Activated CD8-positive, alpha-beta T cell treated with anti-CD3 and anti-CD28 coated beads for 36 hours (primary cell): ENCODE measurements at regions not wholly inside any gene's neighbourhood (a gene's known extent, or its start where the extent isn't known, plus 50 kb on each side); places are given as distances from the start of the nearest gene placed in this dataset.
"Not testable (repeated sequence)": the region's sequence is repeated elsewhere in the genome, so short reads cannot be mapped to it uniquely, and the experiment has no call there.

Source experiments
- ATAC-seq: fragments of 200-7000 bp; cut with Tn5 transposase; one replicate; pipeline ENCODE4 v1.10.0; 2021; ENCODE audit warnings: mild to moderate bottlenecking, moderate library complexity
- CTCF ChIA-PET: fragments of 350-600 bp; sonication (Branson Sonifier 250); formaldehyde crosslinking; loops from one replicate; lab custom pipeline; 2021; ENCODE audit warnings: antibody characterized with exemption; lab: Charles Lee
- POLR2A ChIA-PET: fragments of 350-600 bp; sonication (Branson Sonifier 250); formaldehyde crosslinking; loops from one replicate; lab custom pipeline; 2021; ENCODE audit warnings: antibody characterized with exemption; lab: Charles Lee
- DNase-seq: peaks from one replicate; pipeline ENCODE4 v3.0.0-alpha.2; 2020
- H3K27ac Mint-ChIP-seq: one replicate; pipeline ENCODE4 v1.8.0; 2021; ENCODE audit warnings: mild to moderate bottlenecking, mixed read lengths
- H3K27me3 Mint-ChIP-seq: one replicate; pipeline ENCODE4 v1.8.0; 2021; ENCODE audit warnings: mixed read lengths
- H3K36me3 Mint-ChIP-seq: one replicate; pipeline ENCODE4 v1.8.0; 2021; ENCODE audit warnings: low read depth, mixed read lengths
- H3K4me1 Mint-ChIP-seq: one replicate; pipeline ENCODE4 v1.8.0; 2021; ENCODE audit warnings: low read depth, mixed read lengths
- H3K4me3 Mint-ChIP-seq: one replicate; pipeline ENCODE4 v1.8.0; 2021; ENCODE audit warnings: mild to moderate bottlenecking, moderate library complexity, mixed read lengths
- H3K9me3 Mint-ChIP-seq: one replicate; pipeline ENCODE4 v1.8.0; 2021; ENCODE audit warnings: mixed read lengths
- intact Hi-C: fragments of 100-400 bp; cut with micrococcal nuclease; formaldehyde crosslinking; loops from one replicate; pipeline ENCODE4 v1.10.0; 2022
- TF ChIP-seq, protein P1 (sequence below): fragments of 200-600 bp; IDR thresholded peaks from one replicate; pipeline ENCODE4 v1.8.0; 2022; ENCODE audit warnings: antibody characterized with exemption, mild to moderate bottlenecking

DNA sequence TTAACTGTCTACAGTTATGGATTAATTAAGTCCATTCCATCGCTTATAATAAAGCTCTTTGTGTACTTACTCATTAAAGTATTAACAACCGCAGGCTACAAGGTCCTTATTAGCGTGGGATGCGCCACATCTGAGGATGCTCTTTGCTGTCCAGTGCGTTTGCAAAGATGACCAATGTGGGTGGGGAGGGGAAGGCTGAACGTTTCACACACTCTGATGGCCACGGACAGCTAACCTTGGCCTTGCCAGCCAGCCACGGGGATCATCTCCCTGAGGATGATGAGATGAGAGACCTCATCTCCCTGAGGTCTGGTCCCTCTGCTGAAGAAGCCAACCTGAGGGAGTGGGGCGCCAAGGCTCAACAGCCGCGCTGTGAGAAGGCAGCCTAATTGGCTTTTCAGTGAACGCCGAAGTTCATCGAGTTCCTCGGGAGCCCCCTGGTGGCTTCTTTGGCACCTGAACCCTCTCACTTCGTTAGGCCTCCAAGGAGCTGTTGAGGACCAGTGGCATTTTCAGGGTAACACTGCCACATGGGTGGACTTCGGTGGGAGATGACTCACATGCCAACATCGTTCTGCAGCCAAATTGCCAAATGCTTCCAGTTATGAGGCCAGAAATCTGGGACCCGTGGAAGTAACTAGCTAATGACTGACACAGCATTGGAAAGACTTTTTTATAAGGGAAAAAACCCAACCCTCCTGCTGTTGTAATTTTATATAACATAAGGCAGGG, 69.3 kb upstream of the SEC11C start:
- TF ChIP-seq, protein P1, sequence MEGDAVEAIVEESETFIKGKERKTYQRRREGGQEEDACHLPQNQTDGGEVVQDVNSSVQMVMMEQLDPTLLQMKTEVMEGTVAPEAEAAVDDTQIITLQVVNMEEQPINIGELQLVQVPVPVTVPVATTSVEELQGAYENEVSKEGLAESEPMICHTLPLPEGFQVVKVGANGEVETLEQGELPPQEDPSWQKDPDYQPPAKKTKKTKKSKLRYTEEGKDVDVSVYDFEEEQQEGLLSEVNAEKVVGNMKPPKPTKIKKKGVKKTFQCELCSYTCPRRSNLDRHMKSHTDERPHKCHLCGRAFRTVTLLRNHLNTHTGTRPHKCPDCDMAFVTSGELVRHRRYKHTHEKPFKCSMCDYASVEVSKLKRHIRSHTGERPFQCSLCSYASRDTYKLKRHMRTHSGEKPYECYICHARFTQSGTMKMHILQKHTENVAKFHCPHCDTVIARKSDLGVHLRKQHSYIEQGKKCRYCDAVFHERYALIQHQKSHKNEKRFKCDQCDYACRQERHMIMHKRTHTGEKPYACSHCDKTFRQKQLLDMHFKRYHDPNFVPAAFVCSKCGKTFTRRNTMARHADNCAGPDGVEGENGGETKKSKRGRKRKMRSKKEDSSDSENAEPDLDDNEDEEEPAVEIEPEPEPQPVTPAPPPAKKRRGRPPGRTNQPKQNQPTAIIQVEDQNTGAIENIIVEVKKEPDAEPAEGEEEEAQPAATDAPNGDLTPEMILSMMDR = peak; percentile 81
- Mint-ChIP-seq H3K36me3 (no peaks in the 10 kb centered on the region), H3K27ac (no peak overlapping the region), H3K9me3 (no peaks in the 10 kb centered on the region), H3K4me1 (no peaks in the 10 kb centered on the region), H3K4me3 (no peak overlapping the region), H3K27me3 (peaks cover 2% of the 10 kb centered on the region)
- intact Hi-C loops = loop anchor here (5.0 kb wide), 1 partner anchor 288 kb away; no protein-coding TSS in a partner anchor
- ChIA-PET CTCF (interaction anchor here (0.6 to 5.4 kb wide), 34 partner anchors 8 to 1323 kb away, joined by 3 to 76 read pairs (median 4); no protein-coding TSS in a partner anchor), POLR2A (no interaction called here)
- ATAC-seq (peak; percentile 96), DNase-seq (peak; percentile 89)

DNA sequence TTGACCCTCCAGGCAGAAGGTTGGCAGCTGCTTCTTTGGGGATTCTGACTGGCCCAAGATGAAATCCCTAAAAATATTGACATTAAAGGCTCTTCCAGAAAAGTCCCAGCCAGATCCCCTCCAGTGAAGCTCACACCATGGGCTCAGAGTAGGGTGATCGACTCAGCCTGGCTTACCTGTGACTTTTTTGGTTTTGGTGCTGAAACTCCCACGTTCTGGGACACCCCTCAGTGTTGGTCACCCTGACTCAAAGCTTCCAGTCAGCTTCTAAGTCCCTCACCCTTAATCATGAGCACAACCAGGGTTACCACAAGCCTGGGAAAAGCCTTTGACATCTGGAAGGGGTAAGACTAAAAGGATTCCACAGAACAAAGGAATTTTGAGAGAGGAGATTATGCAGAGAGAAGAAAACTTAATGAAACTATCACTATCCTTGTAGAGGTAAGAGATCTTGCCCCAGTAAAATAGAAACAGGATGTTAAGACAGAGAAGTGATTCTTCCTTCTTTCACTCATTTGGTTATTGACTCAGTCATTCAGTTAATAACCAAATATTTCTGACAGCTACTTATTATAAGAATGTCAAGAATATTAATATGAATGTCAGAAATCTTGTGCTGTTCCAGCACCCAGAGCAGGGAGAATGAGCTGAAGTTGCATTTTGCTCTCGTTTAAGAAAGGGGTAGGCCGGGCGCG, 66.8 kb upstream of the SEC11C start:
- ATAC-seq (no peak), DNase-seq (peak; percentile 5)
- Mint-ChIP-seq H3K27ac (no peak overlapping the region), H3K4me3 (no peak overlapping the region), H3K9me3 (no peaks in the 10 kb centered on the region), H3K36me3 (no peaks in the 10 kb centered on the region), H3K27me3 (no peaks in the 10 kb centered on the region), H3K4me1 (no peaks in the 10 kb centered on the region)
- TF ChIP-seq, protein P1 = no peak
- intact Hi-C loops = loop anchor here (5.0 kb wide), 1 partner anchor 291 kb away; no protein-coding TSS in a partner anchor
- ChIA-PET POLR2A (interaction anchor here (1.2 kb wide), 1 partner anchor 69 kb away, joined by 3 read pairs; no protein-coding TSS in a partner anchor), CTCF (interaction anchor here (0.9 to 5.4 kb wide), 4 partner anchors 10 to 303 kb away, joined by 3 to 76 read pairs (median 51); no protein-coding TSS in a partner anchor)

DNA sequence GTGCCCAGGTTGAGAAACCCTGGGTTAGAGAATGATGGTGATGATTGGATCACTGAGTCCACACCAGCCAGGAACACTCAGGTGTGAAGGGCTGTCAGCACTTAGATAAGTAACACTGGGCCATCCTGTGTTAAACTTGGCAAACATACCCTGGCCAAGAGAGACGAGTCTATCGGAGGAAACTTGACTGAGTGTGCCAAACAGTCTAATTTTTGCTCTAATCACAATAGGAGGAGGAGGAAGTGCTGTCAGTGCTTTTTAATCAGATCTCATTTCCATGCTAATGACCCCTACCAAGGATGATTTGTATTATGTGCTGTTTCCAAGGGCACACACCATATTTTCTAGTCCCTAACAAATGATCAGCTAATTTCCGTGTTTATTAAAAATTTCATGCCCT, 63.8 kb upstream of the SEC11C start:
- Mint-ChIP-seq H3K4me1 (no peaks in the 10 kb centered on the region), H3K27me3 (peaks cover 4% of the 10 kb centered on the region), H3K4me3 (no peak overlapping the region), H3K27ac (no peak overlapping the region), H3K36me3 (no peaks in the 10 kb centered on the region), H3K9me3 (no peaks in the 10 kb centered on the region)
- CTCF ChIA-PET = interaction anchor here (1.0 kb wide), 2 partner anchors 9 to 11 kb away, joined by 3 read pairs; no protein-coding TSS in a partner anchor
- TF ChIP-seq, protein P1 = no peak
- intact Hi-C loops = no loop called here
- DNase-seq (no peak), ATAC-seq (no peak)
- POLR2A ChIA-PET = no interaction called here

DNA sequence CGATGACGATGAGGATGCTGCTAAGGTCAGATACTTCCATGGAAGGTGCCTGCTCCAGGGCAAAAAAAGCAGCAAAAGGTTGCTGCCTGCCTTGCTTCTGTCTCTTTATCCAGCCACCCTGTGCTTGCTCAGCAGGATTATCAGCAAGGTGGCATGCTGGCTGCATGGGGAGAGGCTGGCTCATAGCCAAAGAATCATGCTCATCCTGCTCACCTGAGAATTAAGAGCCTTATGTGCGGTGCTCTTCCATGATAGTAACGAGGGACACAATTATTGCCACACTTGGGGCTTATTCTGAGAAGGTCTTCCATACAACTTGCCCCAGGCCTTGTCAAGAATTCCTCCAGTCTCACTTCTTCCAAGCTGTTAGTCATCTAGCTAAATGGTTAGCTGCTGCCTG, 60.4 kb upstream of the SEC11C start:
- intact Hi-C loops = no loop called here

DNA sequence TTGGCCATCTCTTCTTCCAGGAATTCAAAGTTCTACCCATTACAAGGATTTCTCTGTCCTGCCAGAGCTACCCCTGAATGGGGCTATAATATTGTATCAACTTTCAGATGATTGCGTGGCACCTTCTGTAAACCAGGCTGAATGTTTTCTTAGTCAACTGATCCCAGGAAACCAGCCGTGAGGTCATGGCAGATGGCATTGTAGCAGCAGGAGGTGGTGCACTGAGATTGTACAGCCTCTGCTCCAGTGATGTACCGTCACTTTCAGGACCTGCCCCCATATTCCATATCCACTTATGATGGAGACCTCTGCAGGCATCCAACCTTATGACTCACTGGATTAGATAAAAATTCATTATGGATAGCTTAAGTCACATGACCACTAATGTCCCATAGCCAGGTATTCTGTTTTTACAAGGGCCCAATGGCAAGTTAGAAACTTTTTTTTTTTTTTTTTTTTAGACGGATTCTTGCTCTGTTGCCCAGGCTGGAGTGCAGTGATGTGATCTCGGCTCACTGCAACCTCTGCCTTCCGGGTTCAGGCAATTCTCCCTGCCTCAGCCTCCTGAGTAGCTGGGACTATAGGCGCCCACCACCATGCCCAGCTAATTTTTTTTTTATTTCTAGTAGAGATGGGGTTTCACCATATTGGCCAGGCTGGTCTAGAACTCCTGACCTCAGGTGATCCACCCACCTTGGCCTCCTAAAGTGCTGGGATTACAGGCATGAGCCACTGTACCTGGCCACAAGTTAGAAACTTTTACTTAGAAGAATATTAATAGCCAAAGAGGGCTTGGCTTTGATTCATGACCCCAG, 59.8 kb upstream of the SEC11C start:
- POLR2A ChIA-PET, H3K36me3 Mint-ChIP-seq, DNase-seq, H3K4me3 Mint-ChIP-seq, ATAC-seq, H3K4me1 Mint-ChIP-seq, H3K27ac Mint-ChIP-seq, H3K9me3 Mint-ChIP-seq: not testable (repeated sequence)
- intact Hi-C loops = loop anchor here (10.0 kb wide), 2 partner anchors 135 to 185 kb away; no protein-coding TSS in a partner anchor
- CTCF ChIA-PET = interaction anchor here (0.9 to 7.9 kb wide), 2 partner anchors 9 to 11 kb away, joined by 3 to 55 read pairs; no protein-coding TSS in a partner anchor
- peaks cover 18% of the 10 kb centered on the region for H3K27me3 Mint-ChIP-seq

More for the DNA sequence above, 60.4 kb upstream of the SEC11C start:
- DNase-seq (no peak), ATAC-seq (no peak)
- Mint-ChIP-seq H3K9me3 (no peaks in the 10 kb centered on the region), H3K4me3 (no peak overlapping the region), H3K27me3 (peaks cover 18% of the 10 kb centered on the region), H3K4me1 (peaks cover 4% of the 10 kb centered on the region), H3K36me3 (no peaks in the 10 kb centered on the region), H3K27ac (no peak overlapping the region)
- CTCF ChIA-PET = interaction anchor here (7.9 kb wide), 1 partner anchor 9 kb away, joined by 55 read pairs; no protein-coding TSS in a partner anchor
- POLR2A ChIA-PET = no interaction called here
- TF ChIP-seq, protein P1 = no peak
